GM10266 (cell line): ENCODE measurements at regions not wholly inside any gene's neighbourhood (a gene's known extent, or its start where the extent isn't known, plus 50 kb on each side); places are given as distances from the start of the nearest gene placed in this dataset.

Experiments used
- DNase-seq: peaks from one replicate; pipeline ENCODE4 v3.0.0; 2012; ENCODE audit errors: extremely low spot score
- TF ChIP-seq, protein P1 (sequence below): IDR thresholded peaks from 2 replicates; pipeline ENCODE4 v1.5.1; 2012; ENCODE audit warnings: mild to moderate bottlenecking, low read depth; ENCODE audit not compliant: control insufficient read depth, insufficient read depth; ENCODE audit errors: missing control alignments

DNA sequence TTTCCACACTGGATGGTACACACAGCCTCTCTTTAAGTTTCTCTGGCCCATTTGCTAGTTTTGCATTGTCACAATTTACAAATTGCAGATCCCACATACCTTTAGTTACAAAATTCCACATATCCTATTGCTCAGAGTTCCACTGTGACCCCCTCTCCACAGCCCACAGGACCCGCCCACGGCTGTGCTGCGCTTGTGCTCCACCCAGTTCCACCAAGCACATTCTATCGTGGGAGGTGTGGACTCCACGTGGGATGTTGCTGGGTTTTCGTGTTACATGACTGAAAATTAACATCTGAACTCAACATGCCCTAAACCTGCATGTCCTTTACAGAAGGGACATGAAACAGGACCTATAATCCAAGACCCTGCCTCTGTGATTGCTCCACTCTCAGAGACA lies 423.0 kb downstream of the IRS2 start:
- TF ChIP-seq, protein P1, sequence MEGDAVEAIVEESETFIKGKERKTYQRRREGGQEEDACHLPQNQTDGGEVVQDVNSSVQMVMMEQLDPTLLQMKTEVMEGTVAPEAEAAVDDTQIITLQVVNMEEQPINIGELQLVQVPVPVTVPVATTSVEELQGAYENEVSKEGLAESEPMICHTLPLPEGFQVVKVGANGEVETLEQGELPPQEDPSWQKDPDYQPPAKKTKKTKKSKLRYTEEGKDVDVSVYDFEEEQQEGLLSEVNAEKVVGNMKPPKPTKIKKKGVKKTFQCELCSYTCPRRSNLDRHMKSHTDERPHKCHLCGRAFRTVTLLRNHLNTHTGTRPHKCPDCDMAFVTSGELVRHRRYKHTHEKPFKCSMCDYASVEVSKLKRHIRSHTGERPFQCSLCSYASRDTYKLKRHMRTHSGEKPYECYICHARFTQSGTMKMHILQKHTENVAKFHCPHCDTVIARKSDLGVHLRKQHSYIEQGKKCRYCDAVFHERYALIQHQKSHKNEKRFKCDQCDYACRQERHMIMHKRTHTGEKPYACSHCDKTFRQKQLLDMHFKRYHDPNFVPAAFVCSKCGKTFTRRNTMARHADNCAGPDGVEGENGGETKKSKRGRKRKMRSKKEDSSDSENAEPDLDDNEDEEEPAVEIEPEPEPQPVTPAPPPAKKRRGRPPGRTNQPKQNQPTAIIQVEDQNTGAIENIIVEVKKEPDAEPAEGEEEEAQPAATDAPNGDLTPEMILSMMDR = no peak
- no peak for DNase-seq

- TF ChIP-seq, protein P1 = no peak
Observed at GRCh38 chr13:109362616-109363015, 423.8 kb downstream of the IRS2 start.

GRCh38 chr13:109361562-109362289 lies 424.7 kb downstream of the IRS2 start:
- TF ChIP-seq, protein P1 = no peak
- DNase-seq = no peak

More at GRCh38 chr13:109362616-109363015, 423.8 kb downstream of the IRS2 start:
- DNase-seq = no peak

DNA sequence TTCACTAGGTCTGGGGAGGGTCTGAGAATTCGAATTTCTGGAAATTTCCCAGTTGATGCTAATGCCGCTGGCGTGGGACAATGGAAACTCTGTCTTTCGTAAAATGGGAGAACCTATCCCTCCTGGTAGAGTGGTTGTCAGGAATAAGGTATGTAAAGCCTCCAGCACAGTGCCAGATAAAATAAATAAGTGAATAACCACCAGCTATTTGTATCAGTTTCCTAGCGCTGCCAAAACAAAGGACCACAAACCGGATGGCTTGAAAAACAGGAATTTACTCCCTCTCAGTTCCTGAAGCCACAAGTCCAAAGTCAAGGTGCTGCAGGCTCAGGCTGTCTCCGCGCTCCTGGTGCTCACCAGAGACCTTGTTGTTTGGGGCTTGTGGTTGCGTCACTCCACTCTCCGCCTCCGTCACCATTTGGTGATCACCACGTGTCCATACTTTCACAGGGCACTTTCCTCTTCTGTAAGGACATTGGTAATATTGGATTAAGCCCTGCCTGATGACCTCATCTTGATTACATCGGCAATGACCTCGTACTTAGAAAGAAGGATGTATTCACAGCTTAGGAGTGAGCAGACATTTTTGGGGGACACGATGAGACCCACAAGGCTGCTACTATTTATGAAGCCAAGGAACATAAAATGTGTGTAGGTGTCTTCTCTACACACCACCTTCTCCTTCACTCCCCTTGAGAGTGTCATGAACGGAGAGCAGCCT lies 428.5 kb downstream of the IRS2 start:
- DNase-seq = no peak
- TF ChIP-seq, protein P1 = no peak

DNA sequence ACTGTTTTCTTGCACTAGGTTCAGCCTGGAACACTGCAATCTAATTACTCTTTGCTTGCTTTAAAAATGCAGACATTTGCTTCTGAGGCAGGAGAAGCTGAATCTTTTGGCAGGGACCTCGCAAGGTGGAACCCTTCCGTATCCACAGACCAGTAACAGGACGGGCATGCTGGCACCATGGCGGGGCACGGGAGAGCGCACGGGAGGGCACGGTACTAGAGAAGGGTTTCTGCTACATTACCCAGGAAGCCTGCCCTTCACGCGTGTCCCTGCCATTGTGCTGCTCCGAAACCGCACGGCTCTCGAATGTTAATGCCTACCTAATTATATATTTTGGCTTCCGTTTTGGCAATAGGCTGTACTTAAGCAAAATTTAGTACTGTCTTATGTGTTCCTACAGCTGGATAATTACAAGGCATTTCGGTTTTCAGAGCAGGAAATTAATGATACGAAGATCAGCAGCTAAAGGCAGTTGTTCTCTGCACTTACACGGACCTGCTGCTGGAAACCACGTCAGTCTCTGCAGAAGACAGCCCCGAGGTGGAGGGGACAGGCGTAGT lies 430.4 kb downstream of the IRS2 start:
- TF ChIP-seq, protein P1 = no peak
- DNase-seq = no peak

DNA sequence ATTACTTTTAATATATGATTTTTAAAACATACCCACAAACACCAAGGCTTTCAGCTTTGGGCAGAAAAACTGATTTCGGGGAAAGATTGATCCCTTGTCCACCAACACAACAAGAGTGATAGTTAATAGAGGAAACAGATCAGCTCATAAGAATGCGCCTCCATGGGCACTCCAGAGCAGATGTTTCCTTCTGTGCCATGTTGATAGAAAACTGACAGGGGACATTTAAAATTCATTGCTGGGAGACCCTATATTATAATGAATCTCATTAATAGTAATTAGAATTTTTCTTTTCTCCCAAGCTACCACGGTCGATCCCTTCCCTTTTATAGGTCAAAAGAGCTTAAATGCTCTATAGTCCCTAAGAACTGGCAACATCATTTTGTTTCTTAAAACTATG lies 431.2 kb downstream of the IRS2 start:
- TF ChIP-seq, protein P1 = no peak
- no peak for DNase-seq

GRCh38 chr13:109351236-109351635 lies 435.1 kb downstream of the IRS2 start:
- TF ChIP-seq, protein P1 = no peak
- DNase-seq = no peak
